Kidney tubule cell (primary cell): ENCODE measurements at regions not wholly inside any gene's neighbourhood (a gene's known extent, or its start where the extent isn't known, plus 50 kb on each side); places are given as distances from the start of the nearest gene placed in this dataset.

ENCODE experiments used
- DNase-seq: peaks from one replicate; pipeline ENCODE4 v3.0.0-alpha.2; 2018; ENCODE audit warnings: low spot score

- DNase-seq: peak; percentile 2
These were observed 690.7 kb downstream of the ADGRL2 start for GRCh38 chr1:82491301-82492048.

- no peak for DNase-seq
These were observed 687.0 kb downstream of the ADGRL2 start for GRCh38 chr1:82487778-82488177.

GRCh38 chr1:82486969-82487368, 686.2 kb downstream of the ADGRL2 start:
- DNase-seq: peak; percentile 83

- DNase-seq: no peak
These were observed 685.7 kb downstream of the ADGRL2 start for GRCh38 chr1:82486468-82486867.

- peak; percentile 76 for DNase-seq
These were observed 685.0 kb downstream of the ADGRL2 start for GRCh38 chr1:82485591-82486369.

GRCh38 chr1:82483146-82483545, 682.4 kb downstream of the ADGRL2 start:
- DNase-seq: no peak

GRCh38 chr1:82478916-82479315, 678.2 kb downstream of the ADGRL2 start:
- no peak for DNase-seq

GRCh38 chr1:82472489-82473131, 671.9 kb downstream of the ADGRL2 start:
- no peak for DNase-seq

- no peak for DNase-seq
These were observed 666.2 kb downstream of the ADGRL2 start for GRCh38 chr1:82466891-82467290.

- no peak for DNase-seq
These were observed 665.7 kb downstream of the ADGRL2 start for GRCh38 chr1:82466416-82466815.

- DNase-seq: no peak
These were observed 664.3 kb downstream of the ADGRL2 start for GRCh38 chr1:82465024-82465423.

GRCh38 chr1:82464362-82465001, 663.7 kb downstream of the ADGRL2 start:
- no peak for DNase-seq

GRCh38 chr1:82463951-82464350, 663.2 kb downstream of the ADGRL2 start:
- DNase-seq: no peak

- DNase-seq: no peak
These were observed 661.6 kb downstream of the ADGRL2 start for GRCh38 chr1:82462366-82462765.

GRCh38 chr1:82455342-82455741, 654.6 kb downstream of the ADGRL2 start:
- no peak for DNase-seq

- DNase-seq: no peak
These were observed 653.7 kb downstream of the ADGRL2 start for GRCh38 chr1:82454431-82454830.

- DNase-seq: peak; percentile 94
These were observed 652.9 kb downstream of the ADGRL2 start for GRCh38 chr1:82453511-82454185.

GRCh38 chr1:82452096-82452495, 651.4 kb downstream of the ADGRL2 start:
- no peak for DNase-seq

GRCh38 chr1:82451191-82451590, 650.5 kb downstream of the ADGRL2 start:
- DNase-seq: no peak

GRCh38 chr1:82449506-82450057, 648.8 kb downstream of the ADGRL2 start:
- peak; percentile 87 for DNase-seq

- DNase-seq: peak; percentile 27
These were observed 646.2 kb downstream of the ADGRL2 start for GRCh38 chr1:82446955-82447354.

GRCh38 chr1:82446236-82446635, 645.5 kb downstream of the ADGRL2 start:
- DNase-seq: no peak
